ENCODE measurements at regions not wholly inside any gene's neighbourhood (a gene's known extent, or its start where the extent isn't known, plus 50 kb on each side); places are given as distances from the start of the nearest gene placed in this dataset.

DNA sequence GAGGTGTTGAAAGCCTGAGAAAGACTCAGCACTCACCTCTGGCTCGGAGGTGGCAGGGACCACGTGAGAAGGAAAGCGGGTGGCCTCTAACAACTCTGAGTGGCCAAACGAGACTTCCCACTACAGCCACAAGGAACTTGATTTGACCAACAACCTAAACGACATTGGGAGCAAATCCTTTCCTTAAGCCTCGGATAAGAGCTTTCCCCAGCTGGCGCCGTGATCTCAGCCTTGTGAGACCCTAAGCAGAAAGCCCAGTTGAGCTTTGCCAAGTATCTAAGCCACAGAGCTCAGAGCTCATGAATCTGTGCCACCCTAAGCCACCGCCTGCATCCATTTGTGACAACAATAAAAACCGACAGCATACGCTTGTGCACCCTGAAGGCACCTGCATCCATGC is 636.0 kb downstream of the TBC1D22A start (continued):
- TF ChIP-seq, protein P1, sequence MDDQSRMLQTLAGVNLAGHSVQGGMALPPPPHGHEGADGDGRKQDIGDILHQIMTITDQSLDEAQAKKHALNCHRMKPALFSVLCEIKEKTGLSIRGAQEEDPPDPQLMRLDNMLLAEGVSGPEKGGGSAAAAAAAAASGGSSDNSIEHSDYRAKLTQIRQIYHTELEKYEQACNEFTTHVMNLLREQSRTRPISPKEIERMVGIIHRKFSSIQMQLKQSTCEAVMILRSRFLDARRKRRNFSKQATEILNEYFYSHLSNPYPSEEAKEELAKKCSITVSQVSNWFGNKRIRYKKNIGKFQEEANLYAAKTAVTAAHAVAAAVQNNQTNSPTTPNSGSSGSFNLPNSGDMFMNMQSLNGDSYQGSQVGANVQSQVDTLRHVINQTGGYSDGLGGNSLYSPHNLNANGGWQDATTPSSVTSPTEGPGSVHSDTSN (CRISPR knock-in tag; IDR thresholded peaks at IDR 0.05), result no peak
- TF ChIP-seq, protein P2, sequence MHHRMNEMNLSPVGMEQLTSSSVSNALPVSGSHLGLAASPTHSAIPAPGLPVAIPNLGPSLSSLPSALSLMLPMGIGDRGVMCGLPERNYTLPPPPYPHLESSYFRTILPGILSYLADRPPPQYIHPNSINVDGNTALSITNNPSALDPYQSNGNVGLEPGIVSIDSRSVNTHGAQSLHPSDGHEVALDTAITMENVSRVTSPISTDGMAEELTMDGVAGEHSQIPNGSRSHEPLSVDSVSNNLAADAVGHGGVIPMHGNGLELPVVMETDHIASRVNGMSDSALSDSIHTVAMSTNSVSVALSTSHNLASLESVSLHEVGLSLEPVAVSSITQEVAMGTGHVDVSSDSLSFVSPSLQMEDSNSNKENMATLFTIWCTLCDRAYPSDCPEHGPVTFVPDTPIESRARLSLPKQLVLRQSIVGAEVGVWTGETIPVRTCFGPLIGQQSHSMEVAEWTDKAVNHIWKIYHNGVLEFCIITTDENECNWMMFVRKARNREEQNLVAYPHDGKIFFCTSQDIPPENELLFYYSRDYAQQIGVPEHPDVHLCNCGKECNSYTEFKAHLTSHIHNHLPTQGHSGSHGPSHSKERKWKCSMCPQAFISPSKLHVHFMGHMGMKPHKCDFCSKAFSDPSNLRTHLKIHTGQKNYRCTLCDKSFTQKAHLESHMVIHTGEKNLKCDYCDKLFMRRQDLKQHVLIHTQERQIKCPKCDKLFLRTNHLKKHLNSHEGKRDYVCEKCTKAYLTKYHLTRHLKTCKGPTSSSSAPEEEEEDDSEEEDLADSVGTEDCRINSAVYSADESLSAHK (tag by site-specific recombination; IDR thresholded peaks at IDR 0.05), result no peak

DNA sequence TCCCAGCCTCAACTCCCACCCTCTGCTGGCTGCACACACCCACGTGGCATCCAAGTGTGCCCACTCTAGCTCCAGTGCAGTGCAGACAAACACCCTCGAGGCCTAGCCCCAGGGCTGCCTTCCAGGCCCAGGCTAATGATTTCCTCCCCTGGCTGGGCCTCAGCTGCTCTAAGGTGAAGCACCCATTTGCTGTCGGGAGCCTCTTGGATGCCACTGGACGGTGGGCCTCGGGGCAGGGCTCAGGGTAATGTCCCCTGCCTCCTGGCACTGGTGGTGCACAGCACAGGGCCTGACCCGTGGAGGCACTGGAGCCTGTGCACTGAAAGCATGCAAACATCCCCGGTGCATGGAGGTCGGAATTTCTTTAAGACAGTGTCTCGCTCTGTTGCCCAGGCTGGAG is 635.2 kb downstream of the TBC1D22A start:
- H3K27ac ChIP-seq (ENCODE audit: extremely low read depth, low read depth, low read length), result no peak overlapping the region
- TF ChIP-seq TRIM28 (IDR thresholded peaks at IDR 0.05; ENCODE audit: borderline replicate concordance, low read length) (no peak), ZNF140 (tag by site-specific recombination; IDR thresholded peaks at IDR 0.05) (no peak), ZNF138 (tag by site-specific recombination; IDR thresholded peaks at IDR 0.05; ENCODE audit: borderline replicate concordance) (no peak), SCRT1 (tag by site-specific recombination; IDR thresholded peaks at IDR 0.05; ENCODE audit: borderline replicate concordance) (no peak), ZNF112 (tag by site-specific recombination; IDR thresholded peaks at IDR 0.05) (no peak), ZNF623 (tag by site-specific recombination; IDR thresholded peaks at IDR 0.05) (no peak), ZNF785 (tag by site-specific recombination; IDR thresholded peaks at IDR 0.05) (no peak), IKZF3 (tag by site-specific recombination; IDR thresholded peaks at IDR 0.05) (no peak), SP2 (tag by site-specific recombination; IDR thresholded peaks at IDR 0.05) (no peak)
- TF ChIP-seq, protein P3, sequence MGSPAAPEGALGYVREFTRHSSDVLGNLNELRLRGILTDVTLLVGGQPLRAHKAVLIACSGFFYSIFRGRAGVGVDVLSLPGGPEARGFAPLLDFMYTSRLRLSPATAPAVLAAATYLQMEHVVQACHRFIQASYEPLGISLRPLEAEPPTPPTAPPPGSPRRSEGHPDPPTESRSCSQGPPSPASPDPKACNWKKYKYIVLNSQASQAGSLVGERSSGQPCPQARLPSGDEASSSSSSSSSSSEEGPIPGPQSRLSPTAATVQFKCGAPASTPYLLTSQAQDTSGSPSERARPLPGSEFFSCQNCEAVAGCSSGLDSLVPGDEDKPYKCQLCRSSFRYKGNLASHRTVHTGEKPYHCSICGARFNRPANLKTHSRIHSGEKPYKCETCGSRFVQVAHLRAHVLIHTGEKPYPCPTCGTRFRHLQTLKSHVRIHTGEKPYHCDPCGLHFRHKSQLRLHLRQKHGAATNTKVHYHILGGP (tag by site-specific recombination; IDR thresholded peaks at IDR 0.05), result no peak
- TF ChIP-seq, protein P4, sequence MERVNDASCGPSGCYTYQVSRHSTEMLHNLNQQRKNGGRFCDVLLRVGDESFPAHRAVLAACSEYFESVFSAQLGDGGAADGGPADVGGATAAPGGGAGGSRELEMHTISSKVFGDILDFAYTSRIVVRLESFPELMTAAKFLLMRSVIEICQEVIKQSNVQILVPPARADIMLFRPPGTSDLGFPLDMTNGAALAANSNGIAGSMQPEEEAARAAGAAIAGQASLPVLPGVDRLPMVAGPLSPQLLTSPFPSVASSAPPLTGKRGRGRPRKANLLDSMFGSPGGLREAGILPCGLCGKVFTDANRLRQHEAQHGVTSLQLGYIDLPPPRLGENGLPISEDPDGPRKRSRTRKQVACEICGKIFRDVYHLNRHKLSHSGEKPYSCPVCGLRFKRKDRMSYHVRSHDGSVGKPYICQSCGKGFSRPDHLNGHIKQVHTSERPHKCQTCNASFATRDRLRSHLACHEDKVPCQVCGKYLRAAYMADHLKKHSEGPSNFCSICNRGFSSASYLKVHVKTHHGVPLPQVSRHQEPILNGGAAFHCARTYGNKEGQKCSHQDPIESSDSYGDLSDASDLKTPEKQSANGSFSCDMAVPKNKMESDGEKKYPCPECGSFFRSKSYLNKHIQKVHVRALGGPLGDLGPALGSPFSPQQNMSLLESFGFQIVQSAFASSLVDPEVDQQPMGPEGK (tag by site-specific recombination; IDR thresholded peaks at IDR 0.05), result no peak
- TF ChIP-seq, protein P5, sequence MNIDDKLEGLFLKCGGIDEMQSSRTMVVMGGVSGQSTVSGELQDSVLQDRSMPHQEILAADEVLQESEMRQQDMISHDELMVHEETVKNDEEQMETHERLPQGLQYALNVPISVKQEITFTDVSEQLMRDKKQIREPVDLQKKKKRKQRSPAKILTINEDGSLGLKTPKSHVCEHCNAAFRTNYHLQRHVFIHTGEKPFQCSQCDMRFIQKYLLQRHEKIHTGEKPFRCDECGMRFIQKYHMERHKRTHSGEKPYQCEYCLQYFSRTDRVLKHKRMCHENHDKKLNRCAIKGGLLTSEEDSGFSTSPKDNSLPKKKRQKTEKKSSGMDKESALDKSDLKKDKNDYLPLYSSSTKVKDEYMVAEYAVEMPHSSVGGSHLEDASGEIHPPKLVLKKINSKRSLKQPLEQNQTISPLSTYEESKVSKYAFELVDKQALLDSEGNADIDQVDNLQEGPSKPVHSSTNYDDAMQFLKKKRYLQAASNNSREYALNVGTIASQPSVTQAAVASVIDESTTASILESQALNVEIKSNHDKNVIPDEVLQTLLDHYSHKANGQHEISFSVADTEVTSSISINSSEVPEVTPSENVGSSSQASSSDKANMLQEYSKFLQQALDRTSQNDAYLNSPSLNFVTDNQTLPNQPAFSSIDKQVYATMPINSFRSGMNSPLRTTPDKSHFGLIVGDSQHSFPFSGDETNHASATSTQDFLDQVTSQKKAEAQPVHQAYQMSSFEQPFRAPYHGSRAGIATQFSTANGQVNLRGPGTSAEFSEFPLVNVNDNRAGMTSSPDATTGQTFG (tag by site-specific recombination; IDR thresholded peaks at IDR 0.05; ENCODE audit: borderline replicate concordance), result no peak
- no peaks in the 10 kb centered on the region for H3K36me3 ChIP-seq (ENCODE audit: control insufficient read depth in 2 of 2, insufficient read depth in 1 of 2, low read length in 2 of 2)
- H3K9me3 ChIP-seq (ENCODE audit: control insufficient read depth, insufficient read depth, low read depth, low read length), result no peaks in the 10 kb centered on the region
- POLR2A ChIA-PET, result no interaction called here
- H3K4me3 ChIP-seq (ENCODE audit: low read depth, low read length), result no peak overlapping the region
- H3K4me1 ChIP-seq (ENCODE audit: control insufficient read depth, insufficient read depth, low read length), result no peaks in the 10 kb centered on the region
- CTCF ChIA-PET, result interaction anchor here (0.8 kb wide), 1 partner anchor 184 kb away, joined by 3 read pairs; no protein-coding TSS in a partner anchor

DNA sequence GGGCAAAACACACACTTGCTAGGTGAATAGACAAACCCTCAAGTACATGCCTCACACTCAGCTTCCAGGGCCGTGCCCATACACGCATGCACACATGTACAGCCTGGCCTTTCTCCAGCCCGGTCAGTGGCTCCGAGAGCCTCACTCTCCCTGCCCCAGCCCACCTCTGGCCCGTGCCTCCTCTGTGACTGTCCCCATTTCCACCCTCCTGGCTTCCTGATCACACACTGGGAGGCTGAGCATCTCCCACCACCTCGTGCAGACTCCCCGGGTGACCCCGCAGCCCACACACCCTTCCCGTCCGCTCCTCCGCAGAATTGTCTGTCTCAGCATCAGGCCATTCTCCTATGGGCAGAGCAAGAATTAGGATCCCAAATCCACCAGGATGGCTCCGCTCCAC is 634.1 kb downstream of the TBC1D22A start:
- CTCF ChIA-PET, result no interaction called here
- Histone ChIP-seq H3K4me1 (ENCODE audit: control insufficient read depth, insufficient read depth, low read length) (no peaks in the 10 kb centered on the region), H3K4me3 (ENCODE audit: low read depth, low read length) (no peak overlapping the region), H3K36me3 (ENCODE audit: control insufficient read depth in 2 of 2, insufficient read depth in 1 of 2, low read length in 2 of 2) (no peaks in the 10 kb centered on the region), H3K9me3 (ENCODE audit: control insufficient read depth, insufficient read depth, low read depth, low read length) (no peaks in the 10 kb centered on the region), H3K27ac (ENCODE audit: extremely low read depth, low read depth, low read length) (no peak overlapping the region)
- POLR2A ChIA-PET, result no interaction called here
- no peak for TF ChIP-seq GLI2 (tag by site-specific recombination; IDR thresholded peaks at IDR 0.05; ENCODE audit: borderline replicate concordance, low read depth)
- TF ChIP-seq ZNF658 (tag by site-specific recombination; IDR thresholded peaks at IDR 0.05), result no peak
- TF ChIP-seq, protein P6, sequence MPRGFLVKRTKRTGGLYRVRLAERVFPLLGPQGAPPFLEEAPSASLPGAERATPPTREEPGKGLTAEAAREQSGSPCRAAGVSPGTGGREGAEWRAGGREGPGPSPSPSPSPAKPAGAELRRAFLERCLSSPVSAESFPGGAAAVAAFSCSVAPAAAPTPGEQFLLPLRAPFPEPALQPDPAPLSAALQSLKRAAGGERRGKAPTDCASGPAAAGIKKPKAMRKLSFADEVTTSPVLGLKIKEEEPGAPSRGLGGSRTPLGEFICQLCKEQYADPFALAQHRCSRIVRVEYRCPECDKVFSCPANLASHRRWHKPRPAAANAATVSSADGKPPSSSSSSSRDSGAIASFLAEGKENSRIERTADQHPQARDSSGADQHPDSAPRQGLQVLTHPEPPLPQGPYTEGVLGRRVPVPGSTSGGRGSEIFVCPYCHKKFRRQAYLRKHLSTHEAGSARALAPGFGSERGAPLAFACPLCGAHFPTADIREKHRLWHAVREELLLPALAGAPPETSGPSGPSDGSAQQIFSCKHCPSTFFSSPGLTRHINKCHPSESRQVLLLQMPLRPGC (tag by site-specific recombination; IDR thresholded peaks at IDR 0.05), result no peak
- TF ChIP-seq RBAK (tag by site-specific recombination; IDR thresholded peaks at IDR 0.05), result no peak
- TF ChIP-seq MZF1 (tag by site-specific recombination; IDR thresholded peaks at IDR 0.05; ENCODE audit: borderline replicate concordance), result no peak
- no peak for TF ChIP-seq ZNF248 (tag by site-specific recombination; IDR thresholded peaks at IDR 0.05)
- TF ChIP-seq, protein P7, sequence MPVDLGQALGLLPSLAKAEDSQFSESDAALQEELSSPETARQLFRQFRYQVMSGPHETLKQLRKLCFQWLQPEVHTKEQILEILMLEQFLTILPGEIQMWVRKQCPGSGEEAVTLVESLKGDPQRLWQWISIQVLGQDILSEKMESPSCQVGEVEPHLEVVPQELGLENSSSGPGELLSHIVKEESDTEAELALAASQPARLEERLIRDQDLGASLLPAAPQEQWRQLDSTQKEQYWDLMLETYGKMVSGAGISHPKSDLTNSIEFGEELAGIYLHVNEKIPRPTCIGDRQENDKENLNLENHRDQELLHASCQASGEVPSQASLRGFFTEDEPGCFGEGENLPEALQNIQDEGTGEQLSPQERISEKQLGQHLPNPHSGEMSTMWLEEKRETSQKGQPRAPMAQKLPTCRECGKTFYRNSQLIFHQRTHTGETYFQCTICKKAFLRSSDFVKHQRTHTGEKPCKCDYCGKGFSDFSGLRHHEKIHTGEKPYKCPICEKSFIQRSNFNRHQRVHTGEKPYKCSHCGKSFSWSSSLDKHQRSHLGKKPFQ (tag by site-specific recombination; IDR thresholded peaks at IDR 0.05), result no peak
